GM21576 (cell line): ENCODE measurements at regions not wholly inside any gene's neighbourhood (a gene's known extent, or its start where the extent isn't known, plus 50 kb on each side); places are given as distances from the start of the nearest gene placed in this dataset.

Experiments used
- ATAC-seq: cut with Tn5 transposase; IDR thresholded peaks from one replicate; pipeline ENCODE4 v1.9.1; 2021; ENCODE audit warnings: mild to moderate bottlenecking, moderate library complexity; ENCODE audit not compliant: unreplicated experiment

- no peak for ATAC-seq
These were observed 377.0 kb upstream of the TNRC6C start for GRCh38 chr17:77581480-77581879.

DNA sequence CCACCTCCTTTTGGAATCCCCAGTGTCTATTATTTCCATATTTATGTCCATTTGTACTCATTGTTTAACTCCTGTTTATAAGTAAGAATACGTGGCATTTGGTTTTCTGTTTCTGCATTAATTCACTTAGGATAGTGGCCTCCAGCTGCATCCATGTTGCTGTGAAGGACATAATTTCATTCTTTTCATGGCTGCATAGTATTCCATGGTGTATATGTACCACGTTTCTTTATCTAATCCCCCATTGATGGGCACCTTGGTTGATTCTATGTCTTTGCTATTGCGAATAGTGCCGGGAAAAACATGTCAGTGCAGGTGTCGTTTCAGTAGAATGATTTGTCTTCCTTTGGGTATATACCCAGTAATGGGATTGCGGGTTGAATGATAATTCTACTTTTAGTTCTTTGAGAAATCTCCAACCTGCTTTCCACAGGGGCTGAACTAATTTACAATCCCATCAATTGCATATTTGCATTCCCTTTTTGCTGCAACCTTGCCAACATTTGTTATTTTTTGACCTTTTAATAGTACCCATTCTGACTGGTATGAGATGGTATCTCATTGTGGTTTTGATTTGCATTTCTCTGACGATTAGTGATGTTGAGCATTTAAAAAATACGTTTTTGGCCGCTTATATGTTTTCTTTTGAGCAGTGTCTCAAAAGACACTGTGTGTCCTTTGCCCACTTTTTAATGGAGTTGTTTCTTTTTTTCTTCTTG, 373.2 kb upstream of the TNRC6C start:
- no peak for ATAC-seq

- no peak for ATAC-seq
These were observed 367.4 kb upstream of the TNRC6C start for GRCh38 chr17:77590951-77591735.

GRCh38 chr17:77592106-77592865, 366.2 kb upstream of the TNRC6C start:
- no peak for ATAC-seq

DNA sequence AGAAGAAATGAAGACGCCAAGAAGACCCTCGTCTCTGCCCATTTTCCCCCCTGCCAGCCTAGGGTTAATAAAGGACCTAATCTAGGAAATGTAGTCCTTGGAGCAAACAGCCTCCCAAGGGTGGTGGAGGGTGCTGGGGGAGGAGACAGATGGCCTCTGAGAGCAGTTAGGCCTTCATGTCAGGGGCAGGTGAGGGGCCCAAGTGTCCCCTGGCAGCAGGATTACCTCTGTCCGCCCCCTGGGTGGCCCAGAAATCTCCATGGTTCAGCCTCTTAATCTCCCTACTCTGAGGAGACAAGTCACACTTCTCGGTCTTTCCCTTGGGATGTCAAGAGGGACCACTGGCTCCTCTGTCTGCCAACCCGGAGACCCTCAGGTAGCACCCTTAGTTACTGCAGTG, 365.4 kb upstream of the TNRC6C start:
- no peak for ATAC-seq

GRCh38 chr17:77594416-77595209, 363.9 kb upstream of the TNRC6C start:
- ATAC-seq: no peak

DNA sequence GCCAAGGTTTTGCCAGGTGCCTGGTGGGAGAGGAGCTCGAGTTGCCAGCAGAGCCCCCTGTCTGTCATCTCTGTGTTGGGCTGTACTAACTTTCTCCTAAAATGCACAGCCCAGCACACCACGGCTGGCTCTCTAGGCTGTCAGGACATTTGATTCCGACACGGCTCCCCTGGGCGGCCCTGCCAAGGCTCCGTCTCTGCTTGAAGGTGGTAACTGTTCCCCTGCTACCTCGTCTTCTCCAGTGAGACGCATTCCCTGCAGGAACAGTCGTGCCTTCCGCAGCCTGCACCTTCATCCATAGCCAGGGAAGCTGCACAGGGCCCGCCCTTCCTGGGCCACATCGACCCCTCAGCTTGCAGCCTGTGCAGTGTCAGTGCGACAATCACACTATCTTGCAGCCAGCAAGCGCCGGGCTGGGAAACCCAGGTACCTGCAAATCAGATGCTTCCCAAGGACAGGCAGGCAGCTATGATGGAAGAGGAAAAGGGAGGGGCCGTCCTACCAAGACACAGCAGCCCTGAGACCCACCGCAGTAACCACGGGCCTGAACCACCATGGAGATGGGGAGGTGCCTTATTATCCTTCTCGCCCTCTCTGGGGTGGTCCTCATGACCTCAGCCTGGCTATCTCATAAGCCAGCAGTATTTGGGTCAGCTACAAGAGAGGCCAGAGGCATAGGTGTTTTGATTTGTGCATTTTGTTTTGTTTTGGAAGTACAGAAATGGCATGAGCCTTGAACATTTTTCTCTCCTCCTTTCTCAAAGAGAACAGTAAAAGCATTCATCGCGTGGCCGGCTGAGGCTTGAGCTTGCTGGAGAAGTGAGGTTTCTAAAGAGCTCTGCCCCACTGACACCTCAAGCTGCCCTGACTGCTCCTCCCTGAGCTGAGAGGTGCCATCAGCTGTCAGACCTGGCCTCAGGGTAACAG, 361.7 kb upstream of the TNRC6C start:
- ATAC-seq: no peak

GRCh38 chr17:77597418-77598240, 360.9 kb upstream of the TNRC6C start:
- no peak for ATAC-seq

GRCh38 chr17:77598241-77598620, 360.3 kb upstream of the TNRC6C start:
- ATAC-seq: no peak

- no peak for ATAC-seq
These were observed 358.8 kb upstream of the TNRC6C start for GRCh38 chr17:77599699-77600098.

DNA sequence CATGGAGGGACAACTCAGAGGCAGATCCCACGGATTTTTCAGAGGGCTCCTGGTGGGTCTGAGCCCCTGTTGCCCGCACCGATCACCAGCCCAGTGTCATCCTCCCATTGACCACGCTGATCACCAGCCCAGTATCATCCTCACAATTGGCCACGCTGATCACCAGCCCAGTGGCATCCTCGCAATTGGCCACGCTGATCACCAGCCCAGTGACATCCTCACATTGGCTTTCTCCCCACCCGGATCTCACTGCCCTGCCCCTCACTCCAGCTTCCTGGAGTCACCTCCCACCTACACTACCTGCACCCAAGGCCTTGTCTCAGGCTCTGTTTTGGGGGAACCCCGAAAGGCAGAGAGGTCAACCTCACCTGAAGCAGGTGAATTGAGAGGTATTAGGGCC, 358.2 kb upstream of the TNRC6C start:
- ATAC-seq: no peak

- no peak for ATAC-seq
These were observed 357.2 kb upstream of the TNRC6C start for GRCh38 chr17:77601054-77601979.

DNA sequence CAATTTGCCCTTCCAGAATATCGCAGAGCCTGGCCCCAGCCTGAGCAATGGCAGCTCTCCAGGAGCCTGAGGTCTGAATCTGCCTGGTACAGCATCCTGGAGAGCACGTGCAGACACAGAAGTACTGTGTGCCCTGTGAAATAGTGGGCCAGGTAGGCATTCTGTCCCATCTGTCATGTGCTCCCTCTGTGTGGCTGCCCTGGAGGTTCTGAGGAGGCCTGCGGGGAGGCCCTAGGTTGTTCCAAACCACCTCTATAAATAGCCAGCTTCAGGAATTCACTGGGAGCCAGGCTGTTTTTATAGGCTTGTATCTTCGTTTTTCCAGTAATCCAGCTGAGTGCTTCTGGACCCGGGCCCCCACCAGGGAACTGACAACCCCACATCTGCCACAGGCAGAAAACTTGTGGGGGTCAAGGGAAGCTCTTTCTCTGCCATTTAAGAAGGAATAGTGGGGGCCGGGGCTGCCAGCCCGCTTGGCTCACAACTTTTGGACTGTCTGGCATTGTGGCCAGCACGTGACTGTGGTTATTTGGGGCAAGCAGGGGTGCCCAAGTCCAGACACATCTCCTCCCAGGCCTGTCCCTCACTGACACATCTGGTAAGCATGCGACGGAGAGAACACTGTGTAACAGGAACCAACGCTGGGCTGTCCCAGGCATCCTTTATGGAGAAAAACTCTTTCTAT, 356.3 kb upstream of the TNRC6C start:
- no peak for ATAC-seq

DNA sequence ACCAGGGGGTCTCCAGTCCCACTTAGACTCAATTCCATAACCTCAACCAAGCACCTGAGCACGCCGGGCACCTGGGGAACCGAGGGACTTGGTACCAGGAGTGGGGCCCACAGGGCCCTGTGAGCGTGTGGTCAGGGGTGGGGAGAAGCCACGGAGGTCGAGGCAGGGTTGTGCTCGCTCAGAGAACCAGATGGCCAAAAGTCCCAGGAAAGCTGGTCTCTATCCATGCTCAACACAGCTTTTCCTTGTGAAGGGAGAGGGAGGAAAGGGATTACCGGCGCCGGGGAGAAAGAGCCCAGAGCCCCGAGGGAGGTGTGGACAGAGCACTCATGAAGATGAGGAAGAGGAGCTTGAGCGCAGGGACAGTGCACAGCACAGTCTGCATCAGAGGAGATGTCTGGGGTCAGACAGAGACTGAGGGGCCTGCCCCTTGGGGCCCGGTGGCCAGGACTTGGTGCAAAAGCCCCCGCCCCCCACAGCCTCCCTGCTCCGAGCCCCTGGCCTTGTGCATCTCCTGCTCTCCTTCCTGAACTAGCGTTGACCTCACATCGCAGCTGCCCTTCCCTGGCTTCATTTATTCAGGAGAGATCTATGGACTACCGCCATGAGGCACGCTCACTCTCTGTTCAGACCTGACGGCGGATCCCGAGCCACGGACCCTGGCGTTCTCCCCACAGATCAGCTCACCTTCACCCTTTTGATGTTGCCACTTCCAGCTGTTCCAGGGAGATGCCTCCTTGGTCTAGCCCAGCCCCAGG, 355.4 kb upstream of the TNRC6C start:
- no peak for ATAC-seq

DNA sequence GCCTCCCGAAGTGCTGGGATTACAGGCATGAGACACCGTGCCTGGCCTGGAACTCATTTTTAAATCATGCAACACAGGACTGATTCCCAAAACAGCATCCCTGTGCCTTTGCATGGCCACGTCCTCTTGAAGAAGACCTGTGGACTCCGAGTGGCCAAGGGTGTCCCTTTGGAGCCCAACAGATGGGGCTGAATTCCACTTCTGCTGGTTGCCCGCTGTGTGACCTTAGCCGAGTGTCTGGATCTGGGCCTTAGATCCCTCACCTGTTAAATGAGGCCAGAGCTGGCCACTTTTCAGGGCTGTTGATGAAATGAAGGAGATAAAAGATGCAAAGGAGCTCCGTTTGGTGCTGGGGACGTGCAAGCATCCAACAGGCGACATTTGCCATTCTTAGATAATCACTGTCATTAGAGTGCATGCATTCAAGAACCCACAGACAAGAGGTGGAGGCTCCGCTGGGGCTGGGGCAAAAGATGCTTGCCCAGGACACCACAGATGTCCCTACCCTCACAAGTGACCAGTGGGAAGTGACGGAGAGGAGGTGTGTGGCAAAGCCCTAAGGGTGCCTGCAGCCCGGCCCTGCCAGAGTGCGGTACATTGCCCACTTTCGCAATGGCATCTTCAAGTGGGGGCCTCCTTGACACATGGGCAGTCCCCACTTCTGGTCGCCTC, 354.1 kb upstream of the TNRC6C start:
- ATAC-seq: no peak

DNA sequence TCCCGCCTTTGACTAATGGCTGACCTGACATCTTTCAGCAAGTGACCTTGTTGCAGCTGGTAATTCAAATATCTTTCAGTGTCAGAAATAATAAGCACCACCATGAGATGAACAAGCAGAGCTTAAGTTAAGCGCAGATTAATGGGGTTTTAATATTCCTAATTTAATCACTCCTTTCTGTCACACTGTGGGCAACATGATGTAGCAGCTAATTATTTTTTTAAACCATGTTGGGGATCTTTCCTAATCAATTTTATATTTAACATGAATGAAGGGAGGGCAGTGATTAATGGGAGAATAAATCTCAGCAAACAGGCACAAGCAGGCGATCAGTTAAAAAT, 353.6 kb upstream of the TNRC6C start:
- ATAC-seq: no peak
